ENCODE measurements at regions not wholly inside any gene's neighbourhood (a gene's known extent, or its start where the extent isn't known, plus 50 kb on each side); places are given as distances from the start of the nearest gene placed in this dataset.

DNA sequence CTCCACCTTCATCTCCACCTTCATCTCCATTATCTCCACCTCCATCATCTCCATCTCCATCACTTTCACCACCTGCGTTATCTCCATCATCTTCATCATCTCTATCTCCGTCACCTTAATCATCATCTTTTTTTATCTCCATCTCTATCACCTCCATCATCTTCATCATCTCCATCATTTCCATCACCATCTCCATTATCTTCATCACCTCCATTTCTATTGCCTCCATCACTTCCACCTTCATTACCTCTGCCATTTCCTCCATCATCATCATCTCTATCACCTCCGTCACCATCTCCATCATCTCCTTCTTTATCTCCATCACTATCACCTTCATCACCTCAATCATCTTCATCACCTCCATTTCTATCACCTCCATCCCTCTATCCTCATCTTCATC, 573.5 kb downstream of the TBC1D22A start:
- no peaks in the 10 kb centered on the region for H3K36me3 ChIP-seq (ENCODE audit: control insufficient read depth, insufficient read depth, low read length)
- H3K27me3 ChIP-seq (replicated peaks; ENCODE audit: control insufficient read depth, insufficient read depth, low read length) = no peaks in the 10 kb centered on the region
- no peak overlapping the region for H3K4me3 ChIP-seq (replicated peaks; ENCODE audit: low read depth, low read length)
- DNase-seq (ENCODE audit: extremely low read depth, insufficient read length) = no peak
- no peak for TF ChIP-seq CTCF (IDR thresholded peaks at IDR 0.05; ENCODE audit: insufficient read depth, low read length, poor library complexity, severe bottlenecking)

GRCh38 chr22:47335460-47335859, 573.0 kb downstream of the TBC1D22A start:
- H3K27me3 ChIP-seq (replicated peaks; ENCODE audit: control insufficient read depth, insufficient read depth, low read length) = no peaks in the 10 kb centered on the region
- no peaks in the 10 kb centered on the region for H3K36me3 ChIP-seq (ENCODE audit: control insufficient read depth, insufficient read depth, low read length)
- DNase-seq (ENCODE audit: extremely low read depth, insufficient read length) = no peak
- TF ChIP-seq CTCF (IDR thresholded peaks at IDR 0.05; ENCODE audit: insufficient read depth, low read length, poor library complexity, severe bottlenecking) = no peak
- H3K4me3 ChIP-seq (replicated peaks; ENCODE audit: low read depth, low read length) = no peak overlapping the region

- Histone ChIP-seq H3K36me3 (ENCODE audit: control insufficient read depth, insufficient read depth, low read length) (no peaks in the 10 kb centered on the region), H3K27me3 (replicated peaks; ENCODE audit: control insufficient read depth, insufficient read depth, low read length) (no peaks in the 10 kb centered on the region), H3K4me3 (replicated peaks; ENCODE audit: low read depth, low read length) (no peak overlapping the region)
- TF ChIP-seq CTCF (IDR thresholded peaks at IDR 0.05; ENCODE audit: insufficient read depth, low read length, poor library complexity, severe bottlenecking) = no peak
- DNase-seq (ENCODE audit: extremely low read depth, insufficient read length) = no peak
Measured at GRCh38 chr22:47334601-47335000, 572.2 kb downstream of the TBC1D22A start.

GRCh38 chr22:47333625-47334024, 571.2 kb downstream of the TBC1D22A start:
- no peak for TF ChIP-seq CTCF (IDR thresholded peaks at IDR 0.05; ENCODE audit: insufficient read depth, low read length, poor library complexity, severe bottlenecking)
- H3K36me3 ChIP-seq (ENCODE audit: control insufficient read depth, insufficient read depth, low read length) = no peaks in the 10 kb centered on the region
- H3K27me3 ChIP-seq (replicated peaks; ENCODE audit: control insufficient read depth, insufficient read depth, low read length) = no peaks in the 10 kb centered on the region
- DNase-seq (ENCODE audit: extremely low read depth, insufficient read length) = no peak
- no peak overlapping the region for H3K4me3 ChIP-seq (replicated peaks; ENCODE audit: low read depth, low read length)

DNA sequence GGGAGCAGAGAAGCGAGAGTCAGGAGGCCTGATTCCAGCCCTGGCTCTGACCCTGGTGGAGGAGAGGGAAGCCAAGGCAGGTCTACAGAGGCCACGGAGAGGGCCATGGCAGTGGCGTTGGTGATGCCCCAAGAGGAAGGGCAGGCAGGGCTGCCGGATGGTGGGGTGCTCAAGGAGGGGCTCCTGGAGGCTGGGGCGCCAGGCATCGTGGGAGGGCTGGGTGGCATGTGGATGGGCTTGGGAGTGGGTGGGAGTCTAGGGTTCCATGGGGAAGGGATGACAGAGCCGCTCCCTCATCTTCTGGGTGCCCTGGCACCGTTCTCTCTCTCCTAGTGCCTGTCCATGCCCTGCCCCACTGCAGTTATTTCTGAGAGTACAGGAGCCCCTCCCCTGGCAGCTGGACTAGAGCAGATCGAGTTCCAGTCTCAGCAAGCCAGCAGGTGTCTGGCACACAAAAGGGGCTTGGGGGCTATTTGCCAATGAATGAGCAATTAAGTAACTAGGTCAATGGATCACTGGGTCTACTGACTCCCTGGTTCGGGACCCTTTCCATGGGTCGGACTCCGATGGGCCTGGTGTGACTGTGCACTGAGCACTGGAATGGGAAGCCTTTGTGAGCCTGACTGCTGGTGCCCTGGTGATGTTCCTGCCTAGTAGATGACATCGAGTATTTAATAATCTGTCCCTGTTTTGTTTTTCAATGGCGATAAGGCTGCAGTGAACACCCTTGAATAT, 570.0 kb downstream of the TBC1D22A start:
- DNase-seq (ENCODE audit: extremely low read depth, insufficient read length) = no peak
- TF ChIP-seq CTCF (IDR thresholded peaks at IDR 0.05; ENCODE audit: insufficient read depth, low read length, poor library complexity, severe bottlenecking) = no peak

GRCh38 chr22:47331750-47332149, 569.3 kb downstream of the TBC1D22A start:
- no peaks in the 10 kb centered on the region for H3K27me3 ChIP-seq (replicated peaks; ENCODE audit: control insufficient read depth, insufficient read depth, low read length)
- DNase-seq (ENCODE audit: extremely low read depth, insufficient read length) = no peak
- H3K4me3 ChIP-seq (replicated peaks; ENCODE audit: low read depth, low read length) = no peak overlapping the region
- no peak for TF ChIP-seq CTCF (IDR thresholded peaks at IDR 0.05; ENCODE audit: insufficient read depth, low read length, poor library complexity, severe bottlenecking)
- H3K36me3 ChIP-seq (ENCODE audit: control insufficient read depth, insufficient read depth, low read length) = no peaks in the 10 kb centered on the region

More for the DNA sequence above, 570.0 kb downstream of the TBC1D22A start:
- Histone ChIP-seq H3K4me3 (replicated peaks; ENCODE audit: low read depth, low read length) (no peak overlapping the region), H3K27me3 (replicated peaks; ENCODE audit: control insufficient read depth, insufficient read depth, low read length) (no peaks in the 10 kb centered on the region), H3K36me3 (ENCODE audit: control insufficient read depth, insufficient read depth, low read length) (no peaks in the 10 kb centered on the region)
